ENCODE measurements at regions not wholly inside any gene's neighbourhood (a gene's known extent, or its start where the extent isn't known, plus 50 kb on each side); places are given as distances from the start of the nearest gene placed in this dataset.

- no peaks in the 10 kb centered on the region for H3K9me3 Mint-ChIP-seq
- H3K36me3 Mint-ChIP-seq (ENCODE audit: low read depth): no peaks in the 10 kb centered on the region
- no peak overlapping the region for H3K4me3 Mint-ChIP-seq
- H3K27ac Mint-ChIP-seq: no peak overlapping the region
- peaks cover 2% of the 10 kb centered on the region for H3K4me1 Mint-ChIP-seq (ENCODE audit: low read depth)
- no peak for DNase-seq (ENCODE audit: low spot score)
- H3K27me3 Mint-ChIP-seq (ENCODE audit: low read depth): peaks cover 23% of the 10 kb centered on the region
Observed at GRCh38 chr12:11500861-11501230, 105.5 kb upstream of the PRB2 start.

GRCh38 chr12:11508699-11509098 lies 113.3 kb upstream of the PRB2 start:
- H3K4me1 Mint-ChIP-seq (ENCODE audit: low read depth): peaks cover 2% of the 10 kb centered on the region
- H3K27me3 Mint-ChIP-seq (ENCODE audit: low read depth): peaks cover 9% of the 10 kb centered on the region
- H3K27ac Mint-ChIP-seq: no peak overlapping the region
- DNase-seq (ENCODE audit: low spot score): no peak
- no peaks in the 10 kb centered on the region for H3K36me3 Mint-ChIP-seq (ENCODE audit: low read depth)
- no peak overlapping the region for H3K4me3 Mint-ChIP-seq
- no peaks in the 10 kb centered on the region for H3K9me3 Mint-ChIP-seq

- Mint-ChIP-seq H3K27me3 (ENCODE audit: low read depth) (peaks cover 9% of the 10 kb centered on the region), H3K9me3 (no peaks in the 10 kb centered on the region), H3K4me3 (no peak overlapping the region), H3K27ac (no peak overlapping the region), H3K36me3 (ENCODE audit: low read depth) (no peaks in the 10 kb centered on the region), H3K4me1 (ENCODE audit: low read depth) (peaks cover 2% of the 10 kb centered on the region)
- no peak for DNase-seq (ENCODE audit: low spot score)
Observed at GRCh38 chr12:11509326-11509725, 114.0 kb upstream of the PRB2 start.

DNA sequence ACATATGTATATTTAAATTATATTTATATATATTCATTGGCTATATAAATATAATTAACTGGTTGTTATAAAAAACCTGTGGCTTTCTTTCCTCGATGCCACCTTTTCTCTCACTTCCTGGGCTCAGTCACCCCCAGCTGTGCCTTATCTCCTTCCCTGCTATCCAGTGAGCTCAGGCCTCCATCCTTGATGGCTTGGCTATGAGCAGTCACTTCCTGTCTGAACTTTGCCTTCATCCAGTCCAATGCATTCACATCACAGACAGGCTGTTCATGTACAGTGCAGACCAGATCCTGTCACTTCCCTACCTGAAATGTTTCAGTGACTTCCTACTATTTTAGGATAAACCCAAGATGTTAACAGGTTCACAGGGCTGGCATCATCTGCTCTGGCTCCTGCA lies 115.3 kb upstream of the PRB2 start:
- Mint-ChIP-seq H3K4me3 (no peak overlapping the region), H3K36me3 (ENCODE audit: low read depth) (no peaks in the 10 kb centered on the region), H3K9me3 (no peaks in the 10 kb centered on the region), H3K4me1 (ENCODE audit: low read depth) (peaks cover 2% of the 10 kb centered on the region), H3K27ac (no peak overlapping the region), H3K27me3 (ENCODE audit: low read depth) (peaks cover 8% of the 10 kb centered on the region)
- DNase-seq (ENCODE audit: low spot score): no peak

GRCh38 chr12:11513288-11513687 lies 117.9 kb upstream of the PRB2 start:
- H3K27me3 Mint-ChIP-seq (ENCODE audit: low read depth): peaks cover 10% of the 10 kb centered on the region
- no peak overlapping the region for H3K4me3 Mint-ChIP-seq
- H3K27ac Mint-ChIP-seq: no peak overlapping the region
- H3K9me3 Mint-ChIP-seq: no peaks in the 10 kb centered on the region
- DNase-seq (ENCODE audit: low spot score): no peak
- no peaks in the 10 kb centered on the region for H3K36me3 Mint-ChIP-seq (ENCODE audit: low read depth)
- no peaks in the 10 kb centered on the region for H3K4me1 Mint-ChIP-seq (ENCODE audit: low read depth)

- H3K9me3 Mint-ChIP-seq: no peaks in the 10 kb centered on the region
Observed at GRCh38 chr12:11517080-11517479, 121.7 kb upstream of the PRB2 start.

GRCh38 chr12:11524446-11524845 lies 125.0 kb upstream of the ETV6 start:
- DNase-seq (ENCODE audit: low spot score): no peak
- Mint-ChIP-seq H3K36me3 (ENCODE audit: low read depth) (no peaks in the 10 kb centered on the region), H3K27ac (no peak overlapping the region), H3K27me3 (ENCODE audit: low read depth) (peaks cover 48% of the 10 kb centered on the region), H3K4me3 (no peak overlapping the region), H3K9me3 (no peaks in the 10 kb centered on the region), H3K4me1 (ENCODE audit: low read depth) (no peaks in the 10 kb centered on the region)

More at GRCh38 chr12:11517080-11517479, 121.7 kb upstream of the PRB2 start:
- no peaks in the 10 kb centered on the region for H3K36me3 Mint-ChIP-seq (ENCODE audit: low read depth)
- no peak overlapping the region for H3K4me3 Mint-ChIP-seq
- DNase-seq (ENCODE audit: low spot score): no peak
- peaks cover 18% of the 10 kb centered on the region for H3K27me3 Mint-ChIP-seq (ENCODE audit: low read depth)
- no peak overlapping the region for H3K27ac Mint-ChIP-seq
- no peaks in the 10 kb centered on the region for H3K4me1 Mint-ChIP-seq (ENCODE audit: low read depth)

- no peak overlapping the region for H3K27ac Mint-ChIP-seq
- no peaks in the 10 kb centered on the region for H3K36me3 Mint-ChIP-seq (ENCODE audit: low read depth)
- H3K9me3 Mint-ChIP-seq: no peaks in the 10 kb centered on the region
- H3K27me3 Mint-ChIP-seq (ENCODE audit: low read depth): peaks cover 35% of the 10 kb centered on the region
- no peak overlapping the region for H3K4me3 Mint-ChIP-seq
- H3K4me1 Mint-ChIP-seq (ENCODE audit: low read depth): no peaks in the 10 kb centered on the region
- DNase-seq (ENCODE audit: low spot score): no peak
Observed at GRCh38 chr12:11534064-11534463, 115.4 kb upstream of the ETV6 start.

- no peak overlapping the region for H3K4me3 Mint-ChIP-seq
- H3K9me3 Mint-ChIP-seq: no peaks in the 10 kb centered on the region
- H3K4me1 Mint-ChIP-seq (ENCODE audit: low read depth): no peaks in the 10 kb centered on the region
- peaks cover 27% of the 10 kb centered on the region for H3K27me3 Mint-ChIP-seq (ENCODE audit: low read depth)
- H3K27ac Mint-ChIP-seq: no peak overlapping the region
- H3K36me3 Mint-ChIP-seq (ENCODE audit: low read depth): no peaks in the 10 kb centered on the region
- no peak for DNase-seq (ENCODE audit: low spot score)
Observed at GRCh38 chr12:11535127-11535526, 114.3 kb upstream of the ETV6 start.

DNA sequence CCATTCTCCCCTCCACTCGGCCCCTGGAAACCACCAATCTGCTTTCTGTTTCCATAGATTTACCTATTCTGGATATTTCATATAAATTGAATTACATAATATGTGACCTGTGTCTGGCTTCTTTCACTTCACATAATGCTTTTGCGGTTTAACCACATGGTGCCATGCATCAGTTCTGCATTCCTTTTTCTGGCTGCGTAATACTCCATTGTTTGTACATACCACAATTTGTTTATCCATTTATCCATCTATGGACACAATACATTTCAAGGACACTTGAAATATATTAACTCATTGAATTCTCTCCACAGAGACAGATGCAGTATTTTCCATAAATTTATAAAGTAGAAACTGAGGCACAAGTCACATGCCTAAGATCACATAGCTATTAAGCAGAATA lies 110.3 kb upstream of the ETV6 start:
- Mint-ChIP-seq H3K4me1 (ENCODE audit: low read depth) (peaks cover 11% of the 10 kb centered on the region), H3K36me3 (ENCODE audit: low read depth) (no peaks in the 10 kb centered on the region), H3K9me3 (no peaks in the 10 kb centered on the region), H3K4me3 (no peak overlapping the region), H3K27me3 (ENCODE audit: low read depth) (peaks cover 9% of the 10 kb centered on the region), H3K27ac (no peak overlapping the region)
- DNase-seq (ENCODE audit: low spot score): no peak

DNA sequence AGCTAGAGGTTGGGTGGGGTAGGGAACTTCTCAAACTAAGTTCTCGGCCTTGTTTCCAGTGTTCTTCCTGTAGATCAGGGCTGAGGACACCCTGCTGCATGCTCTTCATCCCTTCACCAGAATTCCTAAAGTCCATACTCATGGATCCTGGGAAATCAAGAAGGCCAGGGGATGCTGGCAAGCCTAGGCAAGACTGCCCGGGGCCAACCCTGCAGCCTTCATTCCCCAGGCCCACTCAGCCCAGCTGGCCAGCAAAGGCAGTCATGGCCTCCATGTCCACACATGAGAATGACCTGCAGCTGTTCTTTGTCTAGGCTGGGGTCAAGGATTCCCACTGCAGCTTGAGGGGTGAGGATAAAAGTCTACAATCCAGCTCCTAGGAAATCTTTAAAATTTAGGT lies 109.3 kb upstream of the ETV6 start:
- H3K36me3 Mint-ChIP-seq (ENCODE audit: low read depth): no peaks in the 10 kb centered on the region
- H3K9me3 Mint-ChIP-seq: no peaks in the 10 kb centered on the region
- peaks cover 9% of the 10 kb centered on the region for H3K27me3 Mint-ChIP-seq (ENCODE audit: low read depth)
- DNase-seq (ENCODE audit: low spot score): no peak
- no peak overlapping the region for H3K27ac Mint-ChIP-seq
- H3K4me1 Mint-ChIP-seq (ENCODE audit: low read depth): peaks cover 17% of the 10 kb centered on the region
- H3K4me3 Mint-ChIP-seq: no peak overlapping the region

GRCh38 chr12:11540615-11541310 lies 108.7 kb upstream of the ETV6 start:
- H3K4me3 Mint-ChIP-seq: no peak overlapping the region
- H3K4me1 Mint-ChIP-seq (ENCODE audit: low read depth): peaks cover 23% of the 10 kb centered on the region
- DNase-seq (ENCODE audit: low spot score): no peak
- peak overlapping the region; percentile 4 for H3K27ac Mint-ChIP-seq
- no peaks in the 10 kb centered on the region for H3K9me3 Mint-ChIP-seq
- no peaks in the 10 kb centered on the region for H3K36me3 Mint-ChIP-seq (ENCODE audit: low read depth)
- H3K27me3 Mint-ChIP-seq (ENCODE audit: low read depth): peaks cover 9% of the 10 kb centered on the region

DNA sequence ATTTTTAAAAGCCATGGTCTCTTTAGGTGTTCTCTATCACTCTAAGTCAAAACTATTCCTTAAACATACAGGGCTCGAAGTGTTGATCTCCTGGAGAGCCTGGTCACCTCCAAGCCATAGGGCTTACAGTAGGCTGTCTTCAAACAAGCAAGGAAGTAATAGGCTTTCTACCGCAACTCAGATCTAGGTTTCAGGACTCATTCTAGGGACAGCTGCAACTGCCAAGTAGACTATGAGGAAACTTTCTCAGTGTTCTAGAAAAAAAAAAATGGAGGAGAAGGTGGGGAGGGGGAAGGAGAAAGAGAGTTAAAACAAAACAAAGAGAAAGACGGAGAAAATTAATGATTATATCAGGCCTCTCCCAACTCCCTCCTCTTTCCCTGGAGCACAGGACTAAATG lies 106.9 kb upstream of the ETV6 start:
- peaks cover 2% of the 10 kb centered on the region for H3K27me3 Mint-ChIP-seq (ENCODE audit: low read depth)
- H3K4me3 Mint-ChIP-seq: no peak overlapping the region
- no peaks in the 10 kb centered on the region for H3K9me3 Mint-ChIP-seq
- no peak for DNase-seq (ENCODE audit: low spot score)
- no peaks in the 10 kb centered on the region for H3K36me3 Mint-ChIP-seq (ENCODE audit: low read depth)
- peaks cover 32% of the 10 kb centered on the region for H3K4me1 Mint-ChIP-seq (ENCODE audit: low read depth)
- no peak overlapping the region for H3K27ac Mint-ChIP-seq

DNA sequence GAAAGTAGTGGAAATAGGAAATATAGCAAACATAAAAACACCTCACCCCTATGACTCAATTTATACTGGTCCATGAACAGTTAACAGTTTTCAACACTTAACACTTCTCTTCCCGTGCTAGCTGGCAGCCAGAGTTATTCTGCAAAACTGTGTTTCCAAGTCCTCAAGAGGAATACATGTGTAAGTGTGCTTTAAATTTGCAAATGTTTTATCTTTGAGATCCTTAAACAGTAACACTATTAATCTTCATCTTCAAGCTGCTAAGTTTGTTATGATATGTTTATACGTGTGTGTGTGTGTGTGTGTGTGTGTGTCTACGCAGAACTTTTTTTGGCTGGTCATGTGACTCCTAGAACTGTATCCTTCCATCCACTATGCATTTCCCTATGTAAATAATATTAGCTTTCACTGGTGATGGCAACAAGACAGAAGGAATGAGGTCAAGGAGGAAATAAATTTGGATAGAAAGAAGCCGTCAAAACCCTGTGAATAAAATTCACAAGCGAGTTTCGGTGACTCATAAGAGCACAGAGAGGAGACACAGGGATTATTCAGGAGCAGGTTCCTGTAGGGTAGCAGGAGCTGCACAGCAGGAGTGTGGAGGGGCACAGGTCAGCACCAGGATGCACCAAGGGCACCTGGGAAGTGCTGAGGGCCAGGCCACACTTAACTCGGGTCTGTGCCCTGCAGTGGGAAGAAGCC lies 105.9 kb upstream of the ETV6 start:
- Mint-ChIP-seq H3K4me1 (ENCODE audit: low read depth) (peaks cover 36% of the 10 kb centered on the region), H3K27ac (peak overlapping the region; percentile 33), H3K4me3 (no peak overlapping the region), H3K36me3 (ENCODE audit: low read depth) (no peaks in the 10 kb centered on the region), H3K27me3 (ENCODE audit: low read depth) (peaks cover 2% of the 10 kb centered on the region), H3K9me3 (no peaks in the 10 kb centered on the region)
- no peak for DNase-seq (ENCODE audit: low spot score)

Data from T-helper 2 cell treated with Interferon-gamma antibody and Interleukin-4, amounts not matched to agents 5 μg/mL and 100 μg/mL, for 36 hours (primary cell).